Peyer's patch (tissue), 4 donors: ENCODE measurements at regions not wholly inside any gene's neighbourhood (a gene's known extent, or its start where the extent isn't known, plus 50 kb on each side); places are given as distances from the start of the nearest gene placed in this dataset.

Experiments
- POLR2A ChIP-seq, 2 donors: fragments of 450-650 bp; IDR thresholded peaks; one replicate each; pipeline ENCODE4 v1.5.1; 2017; ENCODE audit warnings: antibody characterized with exemption in 2 of 2, mild to moderate bottlenecking in 2 of 2, moderate library complexity in 2 of 2
- TF ChIP-seq, protein P1 (sequence below), 6 experiments: fragments of 450-650 bp in 4 of 6; fragments of 200-600 bp in 2 of 6; sonication (generic) in 1 of 6; IDR thresholded peaks; one replicate each; pipeline ENCODE4 v1.5.1; 2017 to 2019; ENCODE audit warnings: antibody characterized with exemption in 6 of 6, mild to moderate bottlenecking in 3 of 6, moderate library complexity in 1 of 6

- TF ChIP-seq, protein P1, sequence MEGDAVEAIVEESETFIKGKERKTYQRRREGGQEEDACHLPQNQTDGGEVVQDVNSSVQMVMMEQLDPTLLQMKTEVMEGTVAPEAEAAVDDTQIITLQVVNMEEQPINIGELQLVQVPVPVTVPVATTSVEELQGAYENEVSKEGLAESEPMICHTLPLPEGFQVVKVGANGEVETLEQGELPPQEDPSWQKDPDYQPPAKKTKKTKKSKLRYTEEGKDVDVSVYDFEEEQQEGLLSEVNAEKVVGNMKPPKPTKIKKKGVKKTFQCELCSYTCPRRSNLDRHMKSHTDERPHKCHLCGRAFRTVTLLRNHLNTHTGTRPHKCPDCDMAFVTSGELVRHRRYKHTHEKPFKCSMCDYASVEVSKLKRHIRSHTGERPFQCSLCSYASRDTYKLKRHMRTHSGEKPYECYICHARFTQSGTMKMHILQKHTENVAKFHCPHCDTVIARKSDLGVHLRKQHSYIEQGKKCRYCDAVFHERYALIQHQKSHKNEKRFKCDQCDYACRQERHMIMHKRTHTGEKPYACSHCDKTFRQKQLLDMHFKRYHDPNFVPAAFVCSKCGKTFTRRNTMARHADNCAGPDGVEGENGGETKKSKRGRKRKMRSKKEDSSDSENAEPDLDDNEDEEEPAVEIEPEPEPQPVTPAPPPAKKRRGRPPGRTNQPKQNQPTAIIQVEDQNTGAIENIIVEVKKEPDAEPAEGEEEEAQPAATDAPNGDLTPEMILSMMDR (IDR thresholded peaks at IDR 0.05): no peak
- no peak for TF ChIP-seq POLR2A (IDR thresholded peaks at IDR 0.05)
These were observed 552.5 kb upstream of the SORCS1 start for GRCh38 chr10:107717046-107717445.
